K562 (cell line): ENCODE measurements at regions not wholly inside any gene's neighbourhood (a gene's known extent, or its start where the extent isn't known, plus 50 kb on each side); places are given as distances from the start of the nearest gene placed in this dataset.

Source experiments
- ATAC-seq: fragments of 200-7000 bp; cut with Tn5 transposase; 3 replicates; pipeline ENCODE4 v1.9.1; 2020; ENCODE audit warnings: moderate library complexity
- BruUV-seq: library from RNA; stranded (reverse); fragments of 400-500 nt; replicated peaks from 2 replicates; lab custom pipeline; 2021; lab: Mats Ljungman, UMichigan
- CTCF ChIA-PET: fragments of 300-600 bp; formaldehyde crosslinking; extraction: SDS; loops from one replicate; lab custom pipeline; 2021; ENCODE audit warnings: low intra/inter-chr PET ratio; lab: Yijun Ruan, JAX
- POLR2A ChIA-PET: fragments of 300-600, 350-650 bp; sonication (Branson Sonifier 250); formaldehyde crosslinking; extraction: SDS; loops from one replicate; lab custom pipeline; 2021; ENCODE audit warnings: antibody characterized with exemption, inconsistent platforms; lab: Yijun Ruan, JAX
- DNase-seq, 4 experiments: peaks; one replicate each; pipeline versions ENCODE4 v3.0.0 to v3.0.0-alpha.2; 2011 to 2018; ENCODE audit warnings: low spot score in 3 of 4, mixed read lengths in 3 of 4; ENCODE audit errors: extremely low read depth in 1 of 4
- FAIRE-seq: peaks from 2 replicates; lab custom pipeline; 2011; peaks lifted over from hg19 to GRCh38; lab: Jason Lieb, UNC
- H2AFZ ChIP-seq: 2 replicates; pipeline ENCODE4 v1.6.0; 2011; ENCODE audit warnings: low read depth, low read length, control low read depth, inconsistent platforms
- H3K27ac ChIP-seq: fragments of 200-600 bp; 3 replicates; pipeline ENCODE4 v1.8.0; 2011; ENCODE audit warnings: low read depth, mild to moderate bottlenecking, control low read depth, inconsistent platforms, low read length, moderate library complexity, mixed read lengths; ENCODE audit errors: extremely low read depth
- H3K27me3 ChIP-seq, 2 experiments: fragments of 300-600 bp in 1 of 2; 2 replicates in 1 of 2; 3 replicates in 1 of 2; pipeline versions ENCODE4 v1.6.0 to v1.8.0; 2011; ENCODE audit warnings: inconsistent platforms in 2 of 2, low read length in 2 of 2, mild to moderate bottlenecking in 1 of 2, mixed read lengths in 1 of 2, moderate library complexity in 1 of 2; ENCODE audit not compliant: control insufficient read depth in 2 of 2, insufficient read depth in 2 of 2
- H3K36me3 ChIP-seq: fragments of 300-600 bp; 3 replicates; pipeline ENCODE4 v1.8.0; 2011; ENCODE audit warnings: mild to moderate bottlenecking, low read length, inconsistent platforms; ENCODE audit not compliant: control insufficient read depth, insufficient read depth
- H3K4me1 ChIP-seq, 2 experiments: fragments of 200-600 bp in 1 of 2; replicated peaks in 1 of 2; 2 replicates in 1 of 2; 3 replicates in 1 of 2; pipeline versions ENCODE4 v1.5.1 to v1.8.0; 2011; ENCODE audit warnings: inconsistent platforms in 2 of 2, low read length in 2 of 2, mild to moderate bottlenecking in 1 of 2, mixed read lengths in 1 of 2, moderate library complexity in 1 of 2; ENCODE audit not compliant: control insufficient read depth in 2 of 2, insufficient read depth in 2 of 2
- H3K4me2 ChIP-seq: 2 replicates; pipeline ENCODE4 v1.6.1; 2011; ENCODE audit warnings: low read length, control low read depth, inconsistent platforms, mixed read lengths; ENCODE audit not compliant: insufficient read depth
- H3K4me3 ChIP-seq: fragments of 200-600 bp; sonication (generic), shearing (Covaris generic); 2 replicates; pipeline ENCODE4 v1.5.1; 2016; ENCODE audit warnings: control low read depth, inconsistent platforms
- H3K79me2 ChIP-seq: fragments of 200-600 bp; 3 replicates; pipeline ENCODE4 v1.8.0; 2011; ENCODE audit warnings: low read length, inconsistent platforms; ENCODE audit not compliant: control insufficient read depth, insufficient read depth
- H3K9ac ChIP-seq, 2 experiments: 2 replicates each; pipeline versions ENCODE4 v1.6.0 to v1.6.1; 2011; ENCODE audit warnings: low read depth in 2 of 2, low read length in 2 of 2, control low read depth in 1 of 2, inconsistent platforms in 1 of 2, mild to moderate bottlenecking in 1 of 2, mixed read lengths in 1 of 2; ENCODE audit not compliant: insufficient read depth in 1 of 2
- H3K9me1 ChIP-seq: one replicate; pipeline ENCODE4 v1.6.0; 2011; ENCODE audit warnings: inconsistent platforms, mild to moderate bottlenecking, low read length, moderate library complexity; ENCODE audit not compliant: control insufficient read depth, insufficient read depth
- H3K9me3 ChIP-seq: replicated peaks from 2 replicates; pipeline ENCODE4 v1.5.1; 2011; ENCODE audit warnings: low read depth, low read length, inconsistent platforms; ENCODE audit not compliant: control insufficient read depth, insufficient read depth
- H4K20me1 ChIP-seq: replicated peaks from 2 replicates; pipeline ENCODE4 v1.6.1; 2011; ENCODE audit warnings: low read length, inconsistent platforms, mixed read lengths; ENCODE audit not compliant: control insufficient read depth, insufficient read depth
- ATF6 ChIP-seq: sonication (generic); formaldehyde crosslinking; IDR thresholded peaks from 2 replicates; pipeline ENCODE4 v1.4.0; 2020; ENCODE audit warnings: mild to moderate bottlenecking, missing genetic modification reagents
- CBX2 ChIP-seq: fragments of 200-600 bp; sonication (generic); IDR thresholded peaks from one replicate; pipeline ENCODE4 v1.6.1; 2012; ENCODE audit warnings: mild to moderate bottlenecking, low read length, inconsistent platforms; ENCODE audit not compliant: insufficient read depth, poor library complexity, severe bottlenecking
- ERF ChIP-seq: fragments of 450-650 bp; formaldehyde crosslinking; IDR thresholded peaks from 2 replicates; pipeline ENCODE4 v1.4.0; 2020; ENCODE audit warnings: mild to moderate bottlenecking, mixed read lengths
- SMARCC2 ChIP-seq: fragments of 450-650 bp; IDR thresholded peaks from 2 replicates; pipeline ENCODE4 v1.6.1; 2017; ENCODE audit warnings: antibody characterized with exemption, moderate library complexity, mild to moderate bottlenecking, low read depth
- ZHX1 ChIP-seq: fragments of 150-350 bp; conservative IDR thresholded peaks from 2 replicates; pipeline ENCODE4 v1.6.1; 2014; ENCODE audit warnings: low read length
- ZNF561 ChIP-seq: fragments of 450-650 bp; formaldehyde crosslinking; conservative IDR thresholded peaks from 2 replicates; pipeline ENCODE4 v1.4.0; 2020; ENCODE audit warnings: mild to moderate bottlenecking, moderate library complexity
- ZNF584 ChIP-seq: fragments of 200-800 bp; sonication (Bioruptor generic); IDR thresholded peaks from 2 replicates; pipeline ENCODE4 v1.6.1; 2016; ENCODE audit warnings: low read depth, mild to moderate bottlenecking, missing genetic modification characterization, missing compliant biosample characterization
- ZNF75A ChIP-seq: fragments of 450-650 bp; formaldehyde crosslinking; IDR thresholded peaks from 2 replicates; pipeline ENCODE4 v1.4.0; 2020; ENCODE audit warnings: mild to moderate bottlenecking
- WGBS: fragments of 100-300 bp; shearing (Covaris generic); methylation state at CpG from one replicate; pipeline ENCODE4 v1.1.6; 2016; ENCODE audit warnings: low coverage, mixed read lengths; ENCODE audit not compliant: insufficient coverage; ENCODE audit errors: missing lambda C conversion rate; 5-methylcytosine and 5-hydroxymethylcytosine counted together
- in situ Hi-C: fragments of 300-500 bp; cut with MboI; formaldehyde crosslinking; loops from 4 replicates; pipeline ENCODE4 v1.15.0; 2018; ENCODE audit warnings: inconsistent platforms, mixed read lengths
- intact Hi-C: fragments of 100-400 bp; cut with micrococcal nuclease; formaldehyde crosslinking; loops from 2 replicates; pipeline ENCODE4 v1.14.2; 2022
- TF ChIP-seq, protein P1 (sequence below): sonication (generic); formaldehyde crosslinking; IDR thresholded peaks from 2 replicates; pipeline ENCODE4 v1.8.0; 2022; ENCODE audit warnings: mild to moderate bottlenecking, low read depth, missing genetic modification reagents
- TF ChIP-seq, protein P2 (sequence below): sonication (generic); formaldehyde crosslinking; IDR thresholded peaks from 2 replicates; pipeline ENCODE4 v1.8.1; 2022; ENCODE audit warnings: missing genetic modification reagents

DNA sequence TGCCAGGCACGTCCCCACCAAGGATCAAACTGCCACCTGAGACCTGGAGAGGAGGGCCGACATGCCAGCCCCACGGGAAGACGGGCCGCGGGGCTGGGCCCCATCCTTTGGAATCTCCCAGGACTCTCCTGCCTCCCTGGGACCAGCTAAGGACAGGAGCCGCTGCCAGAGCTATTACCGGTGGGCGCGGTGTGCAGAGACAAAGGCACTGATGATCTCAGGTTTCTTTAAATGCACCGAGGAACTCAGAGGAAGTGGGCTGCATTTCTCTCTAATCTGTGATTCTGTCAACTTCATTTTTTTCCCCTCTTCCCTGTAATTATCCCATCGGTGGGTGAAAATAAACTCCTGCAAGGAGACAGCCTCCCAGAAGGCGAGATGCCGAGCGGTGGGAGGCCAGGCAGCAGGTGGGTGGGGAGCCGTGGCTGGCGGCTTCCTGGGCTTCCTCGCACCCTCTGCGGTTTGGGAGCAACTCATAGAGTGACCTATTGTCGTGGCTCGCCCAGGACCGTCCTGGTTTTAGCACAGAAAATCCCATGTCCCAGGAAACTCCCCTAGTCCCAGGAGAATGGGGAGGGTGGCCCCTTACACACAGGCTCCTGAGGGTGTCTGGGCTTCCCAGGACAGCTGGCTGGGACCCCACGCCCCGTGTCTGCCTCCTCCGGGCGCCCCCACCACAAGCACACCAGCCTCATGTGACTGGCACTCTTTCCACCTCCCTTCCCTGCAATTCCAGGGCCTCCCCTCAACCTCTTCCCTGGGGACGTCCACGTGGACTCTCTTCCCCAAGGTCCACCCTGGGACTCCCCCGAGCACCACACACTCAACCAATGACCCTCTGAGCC lies 62.3 kb upstream of the ADRA2C start:
- no peak for FAIRE-seq
- WGBS, result 2% methylated on average over 28 of the region's 29 CpGs
- H3K79me2 ChIP-seq, result no peaks in the 10 kb centered on the region

More for the DNA sequence above, 62.3 kb upstream of the ADRA2C start:
- Histone ChIP-seq H3K27me3 (peaks cover 0 to 67% of the 10 kb centered on the region in 2 experiments; a peak in 3 of 5 replicates), H3K27ac (no peak overlapping the region), H4K20me1 (0 out of 2 replicates have a peak, but pooled peaks cover 6% of the 10 kb centered on the region), H3K4me2 (no peak overlapping the region), H3K9me3 (no peaks in the 10 kb centered on the region), H3K9ac (no peak overlapping the region)
- no peak for DNase-seq
- TF ChIP-seq, protein P1, sequence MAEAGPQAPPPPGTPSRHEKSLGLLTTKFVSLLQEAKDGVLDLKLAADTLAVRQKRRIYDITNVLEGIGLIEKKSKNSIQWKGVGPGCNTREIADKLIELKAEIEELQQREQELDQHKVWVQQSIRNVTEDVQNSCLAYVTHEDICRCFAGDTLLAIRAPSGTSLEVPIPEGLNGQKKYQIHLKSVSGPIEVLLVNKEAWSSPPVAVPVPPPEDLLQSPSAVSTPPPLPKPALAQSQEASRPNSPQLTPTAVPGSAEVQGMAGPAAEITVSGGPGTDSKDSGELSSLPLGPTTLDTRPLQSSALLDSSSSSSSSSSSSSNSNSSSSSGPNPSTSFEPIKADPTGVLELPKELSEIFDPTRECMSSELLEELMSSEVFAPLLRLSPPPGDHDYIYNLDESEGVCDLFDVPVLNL (CRISPR knock-in tag), result no peak
- TF ChIP-seq ZNF561 (CRISPR knock-in tag) (no peak), ZNF584 (CRISPR knock-in tag) (no peak), SMARCC2 (no peak), ZHX1 (no peak), ERF (CRISPR knock-in tag) (no peak), CBX2 (no peak), ZNF75A (no peak), ATF6 (CRISPR knock-in tag) (no peak)
- TF ChIP-seq, protein P2, sequence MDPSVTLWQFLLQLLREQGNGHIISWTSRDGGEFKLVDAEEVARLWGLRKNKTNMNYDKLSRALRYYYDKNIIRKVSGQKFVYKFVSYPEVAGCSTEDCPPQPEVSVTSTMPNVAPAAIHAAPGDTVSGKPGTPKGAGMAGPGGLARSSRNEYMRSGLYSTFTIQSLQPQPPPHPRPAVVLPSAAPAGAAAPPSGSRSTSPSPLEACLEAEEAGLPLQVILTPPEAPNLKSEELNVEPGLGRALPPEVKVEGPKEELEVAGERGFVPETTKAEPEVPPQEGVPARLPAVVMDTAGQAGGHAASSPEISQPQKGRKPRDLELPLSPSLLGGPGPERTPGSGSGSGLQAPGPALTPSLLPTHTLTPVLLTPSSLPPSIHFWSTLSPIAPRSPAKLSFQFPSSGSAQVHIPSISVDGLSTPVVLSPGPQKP, result no peak
- TF ChIP-seq, all 486 proteins: peak for 0
- CTCF ChIA-PET, result no interaction called here
- intact Hi-C loops (no loop called here), in situ Hi-C loops (no loop called here)
- no peak for ATAC-seq
- POLR2A ChIA-PET, result interaction anchor here (0.6 kb wide), 1 partner anchor 23 kb away, joined by 3 read pairs; no protein-coding TSS in a partner anchor
- Histone ChIP-seq H3K36me3 (no peaks in the 10 kb centered on the region), H3K4me3 (no peak overlapping the region), H2AFZ (no peak overlapping the region), H3K9me1 (no peaks in the 10 kb centered on the region), H3K4me1 (no peaks in the 10 kb centered on the region; a peak in 1 of 5 replicates)
- no TSS peak for BruUV-seq
